Endodermal cell (in vitro differentiated cells): ENCODE measurements at regions not wholly inside any gene's neighbourhood (a gene's known extent, or its start where the extent isn't known, plus 50 kb on each side); places are given as distances from the start of the nearest gene placed in this dataset.

ENCODE experiments used
- DNase-seq: peaks from one replicate; pipeline ENCODE4 v3.0.0-alpha.2; 2017
- H3K27ac ChIP-seq: 2 replicates; pipeline ENCODE4 v1.5.1; 2013; ENCODE audit warnings: mild to moderate bottlenecking, low read depth, low read length, moderate library complexity
- H3K27me3 ChIP-seq: 2 replicates; pipeline ENCODE4 v1.6.1; 2013; ENCODE audit warnings: mild to moderate bottlenecking, low read length, moderate library complexity; ENCODE audit not compliant: insufficient read depth, control insufficient read depth, poor library complexity, severe bottlenecking
- H3K36me3 ChIP-seq: 2 replicates; pipeline ENCODE4 v1.7.0; 2013; ENCODE audit warnings: mild to moderate bottlenecking, low read length, moderate library complexity; ENCODE audit not compliant: control insufficient read depth, insufficient read depth
- H3K4me1 ChIP-seq: one replicate; pipeline ENCODE4 v1.7.0; 2013; ENCODE audit warnings: low read length; ENCODE audit not compliant: control insufficient read depth, insufficient read depth
- H3K4me3 ChIP-seq: 2 replicates; pipeline ENCODE4 v1.5.1; 2013; ENCODE audit warnings: mild to moderate bottlenecking, low read length, moderate library complexity
- H3K9ac ChIP-seq: 2 replicates; pipeline ENCODE4 v1.6.1; 2013; ENCODE audit warnings: mild to moderate bottlenecking, low read length, moderate library complexity; ENCODE audit not compliant: poor library complexity, severe bottlenecking; ENCODE audit errors: extremely low read depth
- H3K9me3 ChIP-seq: 2 replicates; pipeline ENCODE4 v1.6.1; 2013; ENCODE audit warnings: mild to moderate bottlenecking, low read length, moderate library complexity; ENCODE audit not compliant: control insufficient read depth
- H3K27ac Mint-ChIP-seq: 2 replicates; pipeline ENCODE4 v1.8.0; 2020; ENCODE audit warnings: mixed read lengths
- H3K27me3 Mint-ChIP-seq: 2 replicates; pipeline ENCODE4 v1.8.0; 2021; ENCODE audit warnings: mild to moderate bottlenecking, mixed read lengths; ENCODE audit not compliant: insufficient read depth
- H3K36me3 Mint-ChIP-seq: 2 replicates; pipeline ENCODE4 v1.8.0; 2020; ENCODE audit warnings: low read depth, mixed read lengths
- H3K4me1 Mint-ChIP-seq: 2 replicates; pipeline ENCODE4 v1.8.0; 2020; ENCODE audit warnings: mixed read lengths
- H3K4me3 Mint-ChIP-seq: 2 replicates; pipeline ENCODE4 v1.8.0; 2020; ENCODE audit warnings: mild to moderate bottlenecking, moderate library complexity, mixed read lengths
- H3K9me3 Mint-ChIP-seq: 2 replicates; pipeline ENCODE4 v1.8.0; 2020; ENCODE audit warnings: mild to moderate bottlenecking, mixed read lengths
- CTCF ChIP-seq: fragments of 200-600 bp; sonication (generic); conservative IDR thresholded peaks from 2 replicates; pipeline ENCODE4 v1.5.0; 2021; ENCODE audit warnings: antibody characterized with exemption, mild to moderate bottlenecking
- WGBS, 2 experiments: methylation state at CpG; one replicate each; pipeline versions ENCODE4 v1.1.5 to v1.1.7; 2013; ENCODE audit warnings: missing lambda C conversion rate in 2 of 2, mixed read lengths in 1 of 2; ENCODE audit not compliant: insufficient coverage in 1 of 2, insufficient read length in 1 of 2; 5-methylcytosine and 5-hydroxymethylcytosine counted together

GRCh38 chr17:63165400-63165799 lies 199.4 kb downstream of the TANC2 start:
- Histone ChIP-seq H3K27ac (no peak overlapping the region), H3K27me3 (no peaks in the 10 kb centered on the region), H3K9me3 (no peaks in the 10 kb centered on the region), H3K9ac (no peak overlapping the region), H3K36me3 (no peaks in the 10 kb centered on the region), H3K4me3 (no peak overlapping the region), H3K4me1 (no peaks in the 10 kb centered on the region)
- H3K36me3 Mint-ChIP-seq: no peaks in the 10 kb centered on the region
- H3K27me3 Mint-ChIP-seq: peaks cover 2% of the 10 kb centered on the region
- no peaks in the 10 kb centered on the region for H3K9me3 Mint-ChIP-seq
- H3K27ac Mint-ChIP-seq: no peak overlapping the region
- no peak for DNase-seq
- WGBS, 2 experiments: 70% methylated on average over 2 of the region's 2 CpGs
- H3K4me3 Mint-ChIP-seq: no peak overlapping the region
- TF ChIP-seq CTCF: no peak
- no peaks in the 10 kb centered on the region for H3K4me1 Mint-ChIP-seq

GRCh38 chr17:63170795-63171194 lies 204.8 kb downstream of the TANC2 start:
- Histone ChIP-seq H3K4me3 (no peak overlapping the region), H3K27me3 (no peaks in the 10 kb centered on the region), H3K36me3 (no peaks in the 10 kb centered on the region), H3K4me1 (no peaks in the 10 kb centered on the region), H3K9ac (no peak overlapping the region), H3K27ac (no peak overlapping the region), H3K9me3 (no peaks in the 10 kb centered on the region)
- Mint-ChIP-seq H3K9me3 (peaks cover 5% of the 10 kb centered on the region), H3K27me3 (peaks cover 2% of the 10 kb centered on the region), H3K27ac (no peak overlapping the region), H3K4me3 (no peak overlapping the region), H3K36me3 (no peaks in the 10 kb centered on the region), H3K4me1 (no peaks in the 10 kb centered on the region)
- no peak for DNase-seq
- 100% methylated on average over 3 of the region's 3 CpGs; no CpG with 5 or more reads in 1 of the 2 experiments for WGBS, 2 experiments
- TF ChIP-seq CTCF: no peak

- WGBS, 2 experiments: 99 to 100% methylated on average over 4 of the region's 5 CpGs
- Mint-ChIP-seq H3K27ac (no peak overlapping the region), H3K4me1 (no peaks in the 10 kb centered on the region), H3K4me3 (no peak overlapping the region), H3K27me3 (peaks cover 2% of the 10 kb centered on the region), H3K9me3 (peaks cover 6% of the 10 kb centered on the region), H3K36me3 (no peaks in the 10 kb centered on the region)
- no peak overlapping the region for H3K27ac ChIP-seq
- H3K9me3 ChIP-seq: no peaks in the 10 kb centered on the region
- no peaks in the 10 kb centered on the region for H3K36me3 ChIP-seq
- no peaks in the 10 kb centered on the region for H3K27me3 ChIP-seq
- H3K4me1 ChIP-seq: no peaks in the 10 kb centered on the region
- H3K4me3 ChIP-seq: no peak overlapping the region
- DNase-seq: no peak
- no peak overlapping the region for H3K9ac ChIP-seq
- no peak for TF ChIP-seq CTCF
Measured at GRCh38 chr17:63171428-63172393, 205.7 kb downstream of the TANC2 start.
